CD4-positive, alpha-beta T cell treated with Interleukin-4 for 4 hours (primary cell): ENCODE measurements at regions not wholly inside any gene's neighbourhood (a gene's known extent, or its start where the extent isn't known, plus 50 kb on each side); places are given as distances from the start of the nearest gene placed in this dataset.
A peak's percentile ranks its signal among the peaks of the same experiment; 100 is the strongest.

Experiments used
- DNase-seq: peaks from one replicate; pipeline ENCODE4 v3.0.0-alpha.2; 2020

DNA sequence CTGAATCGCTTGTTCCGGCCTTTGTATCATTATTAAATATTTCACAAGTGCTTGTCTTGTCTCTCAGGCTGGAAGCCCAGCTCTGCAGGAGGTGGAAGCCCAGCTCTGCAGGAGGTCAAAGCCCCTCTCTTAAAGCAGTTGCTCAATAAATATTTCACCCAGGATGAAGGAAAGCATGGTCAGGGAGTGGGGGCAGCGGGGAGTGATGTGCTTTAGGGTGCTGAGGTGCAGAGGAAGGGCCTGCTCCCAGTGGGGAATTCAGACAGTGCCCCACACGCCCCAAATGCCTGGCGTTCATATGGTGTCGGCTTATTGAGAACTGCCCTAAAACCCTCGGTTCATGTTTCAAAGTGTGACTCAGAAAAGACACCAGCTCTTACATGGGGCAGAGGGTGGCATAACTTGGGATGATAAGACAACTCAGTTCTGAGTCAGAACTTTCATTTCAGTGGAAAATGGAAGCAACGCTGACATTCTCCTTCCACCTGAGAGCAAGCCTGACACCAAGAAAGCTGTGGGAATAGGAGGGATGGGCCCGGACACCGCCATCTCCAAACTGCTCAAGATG is 114.3 kb upstream of the DAP start:
- no peak for DNase-seq

DNA sequence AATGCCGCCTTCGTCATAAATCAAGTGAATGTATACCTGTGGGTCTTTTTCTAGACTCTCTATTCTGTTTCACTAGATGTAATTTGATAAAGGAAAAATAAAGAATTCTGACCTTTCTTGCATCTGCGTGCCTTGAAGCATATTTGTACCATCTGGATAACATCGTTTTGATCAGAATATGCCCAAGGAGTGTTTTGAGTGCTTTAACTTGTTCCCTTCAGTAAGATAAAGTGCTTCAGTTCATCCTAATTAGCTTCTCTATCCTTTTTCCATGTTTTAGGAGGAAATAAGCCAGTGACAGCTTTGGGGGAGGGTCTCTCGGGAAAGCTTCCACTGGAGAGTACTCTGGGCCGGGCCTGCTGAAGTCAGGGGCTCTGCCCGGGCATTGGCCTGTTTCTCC is 113.5 kb upstream of the DAP start:
- no peak for DNase-seq

DNA sequence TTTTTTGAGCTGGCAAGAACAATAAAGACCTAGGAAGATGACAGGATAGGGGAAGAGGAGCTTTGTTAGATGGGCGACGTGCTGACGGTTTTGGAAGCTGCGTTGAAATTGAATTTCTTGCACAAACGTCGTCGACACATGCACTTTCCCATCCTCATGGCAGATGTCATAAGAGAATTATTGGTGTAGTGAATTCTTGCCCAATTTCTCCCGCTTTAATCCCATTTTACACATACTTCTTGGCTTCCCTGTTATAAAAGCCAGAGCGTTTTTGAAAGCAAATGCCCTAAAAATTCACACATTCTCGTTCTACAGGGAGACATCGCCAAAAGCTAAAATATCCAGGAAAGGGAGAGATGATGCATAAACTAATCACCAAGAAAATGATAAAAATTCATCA is 109.8 kb upstream of the DAP start:
- DNase-seq = no peak

DNA sequence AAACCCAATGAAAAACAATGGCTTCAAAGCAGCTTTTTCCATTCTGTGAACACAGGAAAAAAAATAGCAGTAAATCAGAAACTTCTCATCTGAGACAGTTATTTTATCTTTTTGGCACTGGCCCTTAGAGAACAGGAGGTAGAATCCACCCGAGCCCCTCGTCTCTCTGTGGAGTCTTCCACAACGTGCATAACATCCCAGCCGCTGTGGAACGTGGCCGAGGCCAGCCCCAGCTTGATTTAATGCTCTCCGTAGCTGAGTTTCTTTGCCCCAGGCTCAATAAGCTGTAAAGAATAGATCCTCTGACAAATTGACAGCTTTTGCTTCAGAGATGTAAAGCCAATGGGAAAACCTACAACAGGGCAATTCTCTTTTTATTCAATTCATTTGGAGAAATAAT is 107.9 kb upstream of the DAP start:
- DNase-seq = no peak

- DNase-seq = no peak
Observed at GRCh38 chr5:10867389-10868303, 106.6 kb upstream of the DAP start.

DNA sequence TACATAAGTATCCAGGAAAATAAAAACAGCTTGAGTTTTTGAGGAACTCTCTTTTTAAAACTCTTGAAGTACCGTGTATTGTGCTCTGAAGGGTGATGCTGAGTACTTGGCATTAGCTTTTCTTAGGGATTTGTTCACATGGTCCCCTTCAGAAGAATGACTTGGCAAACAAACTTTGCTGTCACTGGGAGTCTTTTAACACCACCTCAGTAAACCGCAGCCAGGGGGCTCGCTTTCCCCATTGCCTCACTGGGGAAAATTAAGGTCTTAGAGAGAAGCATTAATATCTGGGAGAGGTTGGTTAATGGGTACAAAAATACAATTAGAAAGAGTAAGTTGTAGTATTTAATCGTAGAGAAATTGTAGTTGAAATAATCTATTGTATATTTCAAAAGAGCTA is 105.9 kb upstream of the DAP start:
- DNase-seq = no peak

DNA sequence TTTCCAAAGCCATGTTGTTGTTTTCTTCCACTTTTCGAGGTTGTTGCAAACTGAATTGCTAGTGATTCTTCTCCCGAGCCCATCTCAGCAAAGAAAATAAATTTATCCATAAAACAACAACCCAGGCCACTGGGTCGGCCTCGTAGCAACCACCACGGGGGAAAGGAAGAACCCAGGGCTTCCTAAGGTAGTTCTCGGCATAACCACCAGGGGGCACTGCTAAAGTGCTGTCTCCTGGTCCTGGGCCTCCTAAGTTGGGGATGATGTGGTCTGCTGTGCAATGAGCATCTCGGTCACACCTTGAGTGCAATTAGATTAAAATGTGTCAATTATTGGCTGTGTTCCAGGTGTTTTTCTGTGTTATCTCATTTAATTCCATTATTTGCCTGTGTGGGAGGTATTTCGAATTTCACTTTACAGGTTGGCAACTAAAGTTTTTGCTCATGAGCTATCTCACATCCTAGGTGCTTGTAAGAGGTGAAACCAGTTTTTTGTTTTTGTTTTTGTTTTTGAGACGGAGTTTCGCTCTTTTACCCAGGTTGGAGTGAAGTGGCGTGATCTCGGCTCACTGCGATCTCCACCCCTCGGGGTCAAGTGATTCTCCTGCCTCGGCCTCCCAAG is 102.8 kb upstream of the DAP start:
- peak; percentile 25 for DNase-seq

DNA sequence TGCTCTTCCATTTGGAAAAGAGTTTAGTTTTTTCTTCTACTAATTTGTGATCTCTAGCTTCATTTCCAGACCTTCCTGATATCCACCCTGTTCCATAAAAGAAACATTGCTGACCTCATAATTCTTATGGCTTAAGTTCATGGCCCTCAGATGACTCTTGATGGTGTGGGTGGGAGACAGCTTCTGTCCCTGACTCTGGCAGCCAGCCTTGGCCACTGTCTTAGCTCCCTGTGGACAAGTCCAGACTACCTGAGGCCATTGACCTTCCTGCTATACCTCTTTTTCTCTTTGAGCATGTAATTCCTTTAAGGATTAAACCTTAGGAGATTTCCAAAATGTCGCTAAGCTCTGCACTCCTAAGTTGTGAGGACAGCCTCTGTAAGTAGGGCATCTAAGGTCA is 101.1 kb upstream of the DAP start:
- no peak for DNase-seq

DNA sequence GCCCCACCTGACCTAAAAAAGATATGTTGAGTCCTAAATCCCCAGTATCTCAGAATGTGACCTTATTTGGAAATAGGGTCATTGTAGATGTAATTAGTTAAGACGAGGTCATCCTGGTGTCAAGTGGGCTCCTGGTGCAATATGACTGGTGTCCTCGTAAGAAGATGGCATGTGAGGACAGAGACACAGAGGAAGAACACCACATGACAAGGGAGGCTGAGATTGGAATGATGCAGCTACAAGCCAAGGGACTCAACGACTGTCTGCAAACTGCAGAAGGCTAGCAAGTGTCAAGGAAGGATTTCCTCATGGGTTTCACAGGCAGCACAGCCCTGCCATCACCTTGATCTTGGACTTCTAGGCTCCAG is 100.4 kb upstream of the DAP start:
- DNase-seq = no peak

DNA sequence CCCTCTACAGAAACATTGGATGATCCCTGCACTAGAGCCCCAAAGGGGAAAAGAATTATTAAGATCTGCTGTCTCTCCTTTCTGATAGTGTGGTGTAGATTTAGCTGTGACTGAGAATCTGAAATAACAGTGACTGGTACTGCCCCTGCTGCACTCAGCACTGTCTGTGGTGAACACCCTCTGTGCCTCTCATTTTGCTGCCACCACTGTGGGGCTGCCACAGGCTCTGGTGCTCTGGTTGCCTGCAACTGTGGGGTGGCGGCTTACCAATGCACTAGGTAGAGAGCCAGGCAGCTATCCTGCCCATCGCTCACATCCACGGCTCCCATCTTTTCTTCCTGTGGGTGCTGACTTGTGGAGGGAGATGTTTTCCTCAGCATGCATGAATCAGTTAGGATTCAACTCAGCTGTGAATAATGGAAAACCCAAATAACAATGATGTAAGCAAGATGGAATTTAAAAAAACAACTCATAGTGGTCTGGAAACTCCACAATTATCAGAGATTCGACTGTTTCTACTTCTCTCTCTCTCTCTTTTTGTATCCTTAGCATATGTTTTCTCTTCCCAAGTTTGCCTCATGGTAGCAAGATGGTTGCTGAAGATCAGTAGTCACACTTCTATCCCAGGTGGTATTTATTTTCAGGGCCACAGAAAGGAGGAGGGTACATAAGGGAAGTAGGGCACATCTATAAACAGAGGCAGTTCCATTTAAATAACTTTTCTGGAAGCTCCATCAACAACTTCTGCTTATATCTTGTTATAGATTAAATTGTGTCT is 99.8 kb upstream of the DAP start:
- no peak for DNase-seq

GRCh38 chr5:10860196-10860543 is 99.1 kb upstream of the DAP start:
- no peak for DNase-seq

GRCh38 chr5:10859393-10860195 is 98.6 kb upstream of the DAP start:
- no peak for DNase-seq

DNA sequence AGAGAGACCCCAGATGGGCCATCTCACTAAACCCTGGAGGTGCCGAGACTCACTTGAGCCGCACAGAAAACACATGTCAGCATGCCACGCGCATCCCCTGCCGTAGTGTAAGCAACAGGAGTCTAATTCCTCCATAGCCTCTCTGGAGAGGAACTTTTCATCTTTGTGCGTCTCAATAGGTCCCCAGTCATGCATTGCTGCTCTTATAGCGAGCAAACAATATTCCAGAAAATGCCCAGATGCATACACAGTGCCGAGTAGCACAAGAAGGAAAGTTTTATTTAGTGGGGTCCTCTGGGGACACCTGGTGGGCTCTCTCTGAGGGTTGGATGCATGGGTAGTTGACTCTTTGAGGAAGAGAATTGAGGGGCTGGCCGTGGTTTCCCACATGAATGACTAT is 97.9 kb upstream of the DAP start:
- DNase-seq = no peak

DNA sequence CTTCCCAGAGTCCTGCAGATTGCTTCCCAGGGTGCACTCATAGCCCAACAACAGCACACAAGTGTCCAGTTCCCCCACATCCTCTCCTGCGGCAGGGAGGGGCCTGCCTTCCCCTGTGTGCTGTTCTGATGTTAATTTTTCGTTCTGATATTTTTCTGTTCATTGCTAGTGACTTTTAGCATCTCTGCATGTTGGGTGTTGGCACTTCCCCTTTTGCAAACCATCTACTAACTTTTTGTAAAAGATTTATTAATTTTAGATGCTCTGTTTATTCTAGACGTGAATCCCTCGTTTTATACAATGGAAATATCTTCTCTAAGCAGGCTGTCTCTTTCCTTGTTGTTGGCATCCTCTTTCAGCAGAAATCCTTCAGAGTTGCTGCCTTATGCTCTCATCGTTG is 97.3 kb upstream of the DAP start:
- DNase-seq = no peak

- no peak for DNase-seq
Observed at GRCh38 chr5:10857338-10857733, 96.3 kb upstream of the DAP start.

- DNase-seq = no peak
Observed at GRCh38 chr5:10856683-10857337, 95.8 kb upstream of the DAP start.

DNA sequence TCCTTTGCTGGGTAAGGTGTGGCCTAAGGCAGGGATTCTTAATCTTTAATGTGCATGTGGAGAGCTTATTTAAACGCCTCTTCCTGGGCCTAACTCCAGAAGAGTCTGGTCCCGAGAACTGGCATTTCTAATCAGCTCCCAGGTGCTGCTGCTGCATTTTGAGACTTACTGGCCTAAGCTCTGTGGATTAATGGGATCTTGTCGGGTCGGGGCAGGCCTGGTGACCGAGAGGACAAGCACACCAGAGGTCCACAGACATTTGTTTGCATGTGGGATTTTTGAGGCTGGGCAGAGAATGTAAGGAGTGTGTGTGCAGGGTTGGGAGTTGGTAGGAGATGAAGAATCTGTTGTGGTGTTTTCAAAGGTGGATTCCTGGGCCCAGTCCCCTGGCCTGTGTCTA is 95.0 kb upstream of the DAP start:
- no peak for DNase-seq

DNA sequence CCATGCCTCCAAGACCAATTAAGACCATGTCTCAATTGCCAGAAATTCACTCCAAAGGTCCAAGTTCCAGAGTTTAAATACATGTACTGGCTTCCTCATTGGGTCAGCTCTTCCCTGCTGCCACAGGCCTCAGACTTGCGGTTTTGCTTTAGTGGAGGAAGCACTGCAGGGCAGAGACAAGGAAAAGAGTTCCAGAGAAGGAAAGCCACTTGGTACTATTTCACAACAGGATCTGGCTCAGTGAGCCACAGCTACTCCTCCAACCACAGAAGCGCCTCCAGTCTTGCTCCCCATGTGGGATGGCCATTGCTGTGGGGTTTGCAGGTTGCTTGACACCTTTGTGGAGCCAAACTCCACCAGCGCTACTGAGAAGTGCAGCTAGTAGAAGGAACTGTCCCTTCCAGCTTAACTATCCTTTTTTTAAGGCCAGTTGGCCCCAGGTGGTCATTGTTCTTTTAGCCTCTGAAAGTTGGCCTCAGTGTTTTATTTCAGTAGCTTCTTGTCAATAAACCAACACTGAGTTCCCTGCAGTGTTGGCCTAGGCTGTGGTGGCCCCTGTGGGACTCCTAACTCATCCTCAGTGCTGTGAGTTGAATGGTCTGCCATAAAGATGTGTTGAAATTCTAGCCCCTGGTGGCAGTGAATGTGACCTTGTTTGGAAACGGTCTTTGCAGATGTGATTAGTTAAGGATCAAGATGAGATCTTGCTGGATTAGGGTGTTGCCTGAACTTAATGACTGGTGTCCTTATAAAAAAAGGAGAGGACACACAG is 93.7 kb upstream of the DAP start:
- DNase-seq = no peak

DNA sequence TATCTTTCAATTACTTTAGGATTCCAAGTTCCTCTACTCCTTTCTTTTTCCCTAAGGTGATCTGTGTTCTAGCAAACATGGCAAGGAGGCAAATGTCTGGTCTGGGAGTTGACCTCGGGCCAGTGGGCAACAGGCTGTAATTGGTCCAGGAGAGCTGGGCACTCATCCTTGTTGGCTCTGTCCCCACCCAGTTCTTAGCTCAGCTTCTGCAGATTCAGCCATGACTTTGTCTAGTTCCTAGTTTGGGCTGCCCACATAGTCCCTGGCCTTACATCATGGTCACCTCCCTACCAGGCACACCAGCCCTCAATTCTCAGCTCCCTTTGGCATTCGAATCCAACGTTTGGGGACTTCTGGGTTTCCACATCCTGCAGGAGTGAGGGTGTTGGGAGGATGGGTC is 92.1 kb upstream of the DAP start:
- DNase-seq = no peak

DNA sequence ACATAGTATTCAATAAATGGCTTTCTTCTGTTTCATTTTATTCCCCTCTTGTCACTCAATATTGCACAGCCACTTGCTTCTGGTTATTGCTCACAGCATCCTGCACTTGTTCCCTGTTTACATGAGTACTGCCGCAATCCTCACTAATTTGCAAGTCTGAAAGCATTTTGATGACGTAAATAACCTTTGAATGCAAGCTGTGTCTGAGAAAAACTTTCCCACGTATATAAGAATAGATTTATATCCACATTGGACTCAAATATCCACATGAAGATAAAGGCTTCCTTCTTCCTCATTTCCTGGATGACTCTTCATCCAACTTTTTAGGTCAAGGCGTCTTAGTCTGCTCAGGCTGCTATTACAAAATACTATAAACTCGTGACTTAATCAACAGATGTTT is 88.2 kb upstream of the DAP start:
- DNase-seq = no peak

DNA sequence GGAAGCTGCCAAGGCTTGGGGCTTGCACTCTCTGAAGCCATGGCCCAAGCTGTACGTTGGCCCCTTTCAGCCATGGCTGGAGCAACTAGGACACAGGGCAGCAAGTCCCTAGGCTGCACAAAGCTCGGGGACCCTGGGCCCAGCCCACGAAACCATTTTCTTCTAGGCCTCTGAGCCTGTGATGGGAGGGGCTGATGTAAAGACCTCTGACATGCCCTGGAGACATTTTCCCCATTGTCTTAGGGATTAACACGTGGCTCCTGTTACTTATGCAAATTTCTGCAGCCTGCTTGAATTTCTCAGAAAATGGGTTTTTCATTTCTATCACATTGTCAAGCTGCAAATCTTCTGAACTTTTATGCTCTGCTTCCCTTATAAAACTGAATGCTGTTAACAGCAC is 83.0 kb upstream of the DAP start:
- no peak for DNase-seq

- no peak for DNase-seq
Observed at GRCh38 chr5:10842823-10843222, 81.8 kb upstream of the DAP start.
